ENCODE measurements at regions not wholly inside any gene's neighbourhood (a gene's known extent, or its start where the extent isn't known, plus 50 kb on each side); places are given as distances from the start of the nearest gene placed in this dataset.

DNA sequence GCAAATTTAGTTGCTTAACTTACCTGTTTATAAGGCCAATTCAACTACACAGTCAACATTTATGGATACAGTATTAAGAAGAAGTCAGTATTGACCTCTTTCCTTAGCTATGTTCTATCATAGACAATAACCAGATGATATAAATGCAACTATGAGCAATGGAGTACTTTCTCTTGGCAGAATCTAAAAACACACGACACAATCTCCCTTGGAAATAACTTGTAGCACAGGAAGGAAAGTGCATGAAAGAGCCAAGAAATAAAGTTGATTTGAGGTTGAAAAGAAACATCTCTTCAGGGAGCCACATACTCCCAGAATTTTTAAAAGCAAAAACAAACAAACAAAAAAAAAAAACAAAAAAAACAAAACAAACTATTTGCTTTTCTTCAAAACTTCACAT, 145.0 kb downstream of the EVA1A start:
- TF ChIP-seq, protein P1, sequence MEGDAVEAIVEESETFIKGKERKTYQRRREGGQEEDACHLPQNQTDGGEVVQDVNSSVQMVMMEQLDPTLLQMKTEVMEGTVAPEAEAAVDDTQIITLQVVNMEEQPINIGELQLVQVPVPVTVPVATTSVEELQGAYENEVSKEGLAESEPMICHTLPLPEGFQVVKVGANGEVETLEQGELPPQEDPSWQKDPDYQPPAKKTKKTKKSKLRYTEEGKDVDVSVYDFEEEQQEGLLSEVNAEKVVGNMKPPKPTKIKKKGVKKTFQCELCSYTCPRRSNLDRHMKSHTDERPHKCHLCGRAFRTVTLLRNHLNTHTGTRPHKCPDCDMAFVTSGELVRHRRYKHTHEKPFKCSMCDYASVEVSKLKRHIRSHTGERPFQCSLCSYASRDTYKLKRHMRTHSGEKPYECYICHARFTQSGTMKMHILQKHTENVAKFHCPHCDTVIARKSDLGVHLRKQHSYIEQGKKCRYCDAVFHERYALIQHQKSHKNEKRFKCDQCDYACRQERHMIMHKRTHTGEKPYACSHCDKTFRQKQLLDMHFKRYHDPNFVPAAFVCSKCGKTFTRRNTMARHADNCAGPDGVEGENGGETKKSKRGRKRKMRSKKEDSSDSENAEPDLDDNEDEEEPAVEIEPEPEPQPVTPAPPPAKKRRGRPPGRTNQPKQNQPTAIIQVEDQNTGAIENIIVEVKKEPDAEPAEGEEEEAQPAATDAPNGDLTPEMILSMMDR (IDR thresholded peaks at IDR 0.05 in 2 of 3, conservative IDR thresholded peaks at IDR 0.05 in 1 of 3; ENCODE audit: control insufficient read depth in 2 of 3, extremely low read depth in 1 of 3, insufficient read depth in 1 of 3, low read depth in 3 of 3, low read length in 3 of 3): no peak
- no peak for TF ChIP-seq TARDBP (IDR thresholded peaks at IDR 0.05; ENCODE audit: borderline replicate concordance)
- no peak for TF ChIP-seq POLR2A (IDR thresholded peaks at IDR 0.05; ENCODE audit: low read depth, low read length)
- no peak for TF ChIP-seq SUPT20H (IDR thresholded peaks at IDR 0.05; ENCODE audit: borderline replicate concordance, control insufficient read depth, low read depth, low read length)
- TF ChIP-seq TAF1 (IDR thresholded peaks at IDR 0.05; ENCODE audit: borderline replicate concordance, low read depth, low read length): no peak
- no peak for TF ChIP-seq HDAC2 (IDR thresholded peaks at IDR 0.05)
- no peak for TF ChIP-seq SIX5 (IDR thresholded peaks at IDR 0.05; ENCODE audit: low read depth, low read length, severe bottlenecking)
- TF ChIP-seq ZNF274 (IDR thresholded peaks at IDR 0.05; ENCODE audit: insufficient read depth, insufficient read length): no peak

Measured in GM12878 (cell line).